ENCODE measurements at regions not wholly inside any gene's neighbourhood (a gene's known extent, or its start where the extent isn't known, plus 50 kb on each side); places are given as distances from the start of the nearest gene placed in this dataset.

GRCh38 chr4:114056599-114056998 lies 77.2 kb upstream of the ARSJ start:
- TF ChIP-seq CTCF (IDR thresholded peaks at IDR 0.05) (no peak), EZH2 (IDR thresholded peaks at IDR 0.05; ENCODE audit: borderline replicate concordance, insufficient read depth, low read depth, low read length, poor library complexity, severe bottlenecking) (no peak)
